Epithelial cell of prostate (primary cell): ENCODE measurements at regions not wholly inside any gene's neighbourhood (a gene's known extent, or its start where the extent isn't known, plus 50 kb on each side); places are given as distances from the start of the nearest gene placed in this dataset.

Experiments
- DNase-seq: peaks from one replicate; pipeline ENCODE4 v3.0.0-alpha.2; 2011; ENCODE audit warnings: low read depth, low spot score
- H3K27ac ChIP-seq: fragments of 450-650 bp; 2 replicates; pipeline ENCODE4 v1.5.1; 2017; ENCODE audit warnings: mild to moderate bottlenecking

DNA sequence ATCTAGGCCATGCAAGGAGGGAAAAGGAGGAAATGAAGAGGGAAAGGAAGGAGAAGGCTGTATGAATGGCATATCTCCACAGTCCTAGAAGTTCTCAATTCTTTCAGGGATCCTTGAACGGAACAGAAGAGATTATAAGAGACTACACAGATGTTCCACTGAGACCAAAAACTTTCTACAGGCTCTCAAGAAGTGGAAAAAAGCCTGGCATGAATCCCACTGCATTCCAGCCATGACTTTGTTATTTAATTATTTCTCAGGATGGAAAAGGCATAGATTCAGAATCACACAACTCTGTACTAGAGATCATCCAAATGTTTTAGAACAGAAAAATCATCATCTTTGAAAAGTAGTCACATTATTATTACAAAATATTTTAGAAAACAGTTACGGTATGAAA is 131.7 kb upstream of the CDH20 start:
- no peak overlapping the region for H3K27ac ChIP-seq
- DNase-seq: no peak

DNA sequence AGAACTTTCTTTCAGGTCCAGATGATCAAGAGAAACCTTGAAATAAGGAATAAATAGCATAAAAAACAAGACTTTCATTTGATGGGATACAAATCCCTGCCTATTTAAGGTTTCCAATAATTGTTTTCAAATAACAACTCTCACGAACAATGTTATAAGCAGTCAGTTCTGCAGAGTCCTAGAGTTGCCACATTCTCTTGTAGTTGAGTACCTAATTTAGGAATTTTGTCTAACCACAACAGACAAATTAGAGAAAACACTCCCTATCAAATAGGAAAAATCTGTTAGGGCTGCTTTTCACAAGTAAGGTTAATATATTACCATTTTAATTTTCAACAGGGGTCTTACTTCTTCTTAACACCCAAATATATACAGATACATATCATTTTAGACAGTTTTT is 130.1 kb upstream of the CDH20 start:
- no peak overlapping the region for H3K27ac ChIP-seq
- no peak for DNase-seq

GRCh38 chr18:61209801-61210200 is 123.4 kb upstream of the CDH20 start:
- no peak overlapping the region for H3K27ac ChIP-seq
- no peak for DNase-seq

GRCh38 chr18:61216051-61216450 is 117.2 kb upstream of the CDH20 start:
- no peak overlapping the region for H3K27ac ChIP-seq
- no peak for DNase-seq

- no peak for DNase-seq
- no peak overlapping the region for H3K27ac ChIP-seq
These were observed 111.0 kb upstream of the CDH20 start for GRCh38 chr18:61222206-61222605.

GRCh38 chr18:61225336-61225735 is 107.9 kb upstream of the CDH20 start:
- DNase-seq: no peak
- no peak overlapping the region for H3K27ac ChIP-seq

DNA sequence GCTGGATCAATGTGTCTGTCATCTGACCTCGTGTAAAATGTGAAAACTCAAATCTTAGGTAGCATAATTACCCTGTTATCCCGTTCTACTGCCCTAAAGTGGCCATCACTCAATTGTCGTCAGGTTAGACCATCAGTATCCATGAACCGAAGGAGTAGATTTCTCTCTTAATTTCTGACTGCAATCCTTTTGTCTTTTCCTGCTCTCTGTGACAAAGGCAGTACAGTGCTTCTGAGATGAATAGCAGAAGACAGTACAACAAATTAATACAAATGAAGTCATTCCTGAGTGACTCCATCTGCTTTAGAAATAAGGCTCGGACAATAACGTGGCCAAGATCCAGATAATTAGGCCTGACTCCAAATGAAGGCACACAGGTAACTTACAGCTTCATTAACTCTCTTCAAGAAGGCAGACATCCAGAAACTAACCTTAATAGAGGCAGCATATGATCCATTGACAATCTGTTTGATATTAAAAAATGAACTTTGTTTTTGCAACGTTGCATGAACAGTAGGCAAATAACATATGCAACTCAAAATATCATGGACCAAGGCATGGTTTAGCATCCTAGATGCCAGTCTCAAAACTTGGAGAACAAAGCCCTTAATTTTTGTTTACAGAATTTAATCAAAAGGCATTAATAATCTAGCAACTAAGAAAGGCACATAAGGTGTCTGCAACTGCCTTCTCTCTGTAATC is 96.7 kb upstream of the CDH20 start:
- no peak for DNase-seq
- no peak overlapping the region for H3K27ac ChIP-seq

- no peak overlapping the region for H3K27ac ChIP-seq
- DNase-seq: no peak
These were observed 95.7 kb upstream of the CDH20 start for GRCh38 chr18:61237529-61237928.

GRCh38 chr18:61239051-61239450 is 94.2 kb upstream of the CDH20 start:
- H3K27ac ChIP-seq: no peak overlapping the region
- no peak for DNase-seq

DNA sequence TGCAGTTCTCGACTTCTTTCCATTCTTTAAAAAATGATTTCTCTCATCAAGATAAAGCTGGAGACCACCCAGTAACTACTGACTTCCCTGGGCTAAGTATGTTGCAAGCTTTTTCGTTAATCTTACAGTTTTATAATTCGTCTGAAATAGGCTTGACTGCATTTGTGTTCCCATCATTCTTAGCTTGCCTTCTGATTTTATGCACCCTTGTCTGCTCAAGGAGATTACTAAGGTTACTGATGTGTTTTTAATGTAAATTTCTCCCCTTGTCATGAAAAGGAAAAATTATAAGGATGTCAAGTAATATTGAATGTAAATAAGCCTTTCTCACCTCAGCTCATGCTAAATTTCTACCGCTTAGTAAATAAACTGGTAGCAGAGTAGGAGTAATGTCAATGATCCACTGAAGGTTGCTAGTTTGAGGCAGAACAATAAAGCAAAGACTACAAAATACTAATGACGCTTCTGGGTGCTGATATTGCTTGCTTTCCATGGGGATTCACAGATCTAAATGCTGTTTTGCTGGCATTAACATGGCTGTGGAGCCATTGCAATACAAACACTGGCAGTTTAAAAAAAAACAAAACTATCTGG is 91.9 kb upstream of the CDH20 start:
- H3K27ac ChIP-seq: no peak overlapping the region
- DNase-seq: no peak

DNA sequence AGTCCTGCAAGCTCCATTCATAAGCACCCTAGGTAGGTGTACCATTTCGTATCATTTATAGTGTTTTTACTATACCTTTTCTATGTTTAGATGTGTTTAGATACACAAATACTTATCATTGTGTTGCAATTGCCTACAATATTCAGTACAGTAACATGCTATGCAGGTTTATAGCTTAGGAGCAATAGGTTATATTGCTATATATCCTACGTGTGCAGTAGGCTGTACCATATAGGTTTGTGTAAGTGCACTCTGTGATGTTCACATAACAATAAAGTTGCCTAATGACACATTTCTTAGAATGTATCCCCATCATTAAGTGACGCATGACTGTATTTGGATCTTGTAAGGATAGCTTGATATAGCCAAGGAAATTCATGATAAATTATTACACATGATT is 88.6 kb upstream of the CDH20 start:
- no peak overlapping the region for H3K27ac ChIP-seq
- DNase-seq: no peak

- no peak overlapping the region for H3K27ac ChIP-seq
- DNase-seq: no peak
These were observed 88.0 kb upstream of the CDH20 start for GRCh38 chr18:61245276-61245675.

DNA sequence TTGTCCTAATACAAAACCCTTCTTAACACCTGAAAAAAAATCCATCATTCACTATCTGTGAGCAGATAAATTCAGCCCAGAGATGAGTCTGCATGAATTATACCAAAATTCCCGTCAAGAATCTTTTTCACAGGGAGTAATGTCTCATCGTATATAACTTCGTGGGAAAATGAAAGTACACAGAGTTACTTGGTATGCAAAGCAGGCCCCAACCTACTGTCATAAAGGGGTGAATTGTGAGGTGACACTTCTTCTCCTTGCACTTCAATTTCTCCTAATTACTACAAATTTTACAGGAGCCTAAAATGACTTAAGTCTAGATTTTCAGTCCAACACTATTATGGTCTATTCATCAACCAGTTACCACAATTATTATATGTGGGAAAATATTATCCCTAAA is 84.6 kb upstream of the CDH20 start:
- H3K27ac ChIP-seq: no peak overlapping the region
- DNase-seq: no peak

GRCh38 chr18:61256291-61256690 is 76.9 kb upstream of the CDH20 start:
- DNase-seq: no peak
- H3K27ac ChIP-seq: no peak overlapping the region

- H3K27ac ChIP-seq: no peak overlapping the region
- peak; percentile 10 for DNase-seq
These were observed 71.4 kb upstream of the CDH20 start for GRCh38 chr18:61261870-61262269.

GRCh38 chr18:61272793-61273192 is 60.4 kb upstream of the CDH20 start:
- DNase-seq: no peak
- H3K27ac ChIP-seq: no peak overlapping the region

GRCh38 chr18:61273533-61273932 is 59.7 kb upstream of the CDH20 start:
- no peak for DNase-seq
- H3K27ac ChIP-seq: no peak overlapping the region

DNA sequence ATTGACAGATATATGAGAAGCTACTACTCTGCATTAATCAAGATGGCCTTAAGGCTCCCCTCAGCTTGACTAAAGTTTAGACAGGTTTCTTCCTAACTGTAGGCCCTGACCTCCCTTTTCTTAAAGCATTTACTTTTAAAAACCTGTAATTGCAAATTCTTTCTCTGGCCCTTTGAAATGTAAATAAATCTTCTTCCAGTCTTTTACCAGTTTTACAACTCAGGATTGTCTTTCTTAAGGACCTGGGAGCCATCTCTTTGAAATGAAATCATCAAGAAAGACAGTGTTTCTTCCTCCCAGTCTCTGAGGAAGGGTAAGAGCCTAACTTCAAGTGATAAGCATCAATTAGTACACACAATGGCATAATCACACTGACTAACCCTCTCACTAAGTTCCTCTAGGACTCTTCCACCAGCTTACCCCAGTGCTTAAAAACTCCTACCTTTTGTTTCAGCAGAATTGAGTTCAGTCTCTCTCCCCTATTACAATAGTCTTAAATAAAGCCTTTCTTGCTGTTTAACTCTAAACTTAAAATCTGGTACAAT is 58.7 kb upstream of the CDH20 start:
- no peak overlapping the region for H3K27ac ChIP-seq
- no peak for DNase-seq

DNA sequence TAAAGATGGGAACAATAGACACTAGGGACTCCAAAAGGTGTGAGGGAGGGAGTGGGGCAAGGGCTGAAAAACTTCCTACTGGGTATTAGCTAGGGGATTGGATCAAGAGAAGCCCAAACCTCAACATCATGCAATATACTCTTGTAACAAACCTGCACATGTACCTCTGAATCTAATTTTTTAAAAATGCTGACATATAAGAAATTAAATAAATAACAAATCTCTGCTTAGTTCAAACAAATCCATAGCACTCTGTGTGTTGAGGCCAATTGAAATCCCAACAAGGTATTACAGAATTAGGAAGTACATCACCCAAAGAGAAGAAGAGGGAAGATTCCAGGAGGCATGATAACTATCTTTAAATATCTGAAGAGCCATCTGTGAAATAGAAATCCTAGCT is 55.4 kb upstream of the CDH20 start:
- no peak overlapping the region for H3K27ac ChIP-seq
- DNase-seq: no peak

- no peak overlapping the region for H3K27ac ChIP-seq
- DNase-seq: no peak
These were observed 51.8 kb upstream of the CDH20 start for GRCh38 chr18:61281431-61281830.

- H3K27ac ChIP-seq: no peak overlapping the region
- DNase-seq: no peak
These were observed 50.3 kb upstream of the CDH20 start for GRCh38 chr18:61282926-61283325.
